A673 (cell line): ENCODE measurements at regions not wholly inside any gene's neighbourhood (a gene's known extent, or its start where the extent isn't known, plus 50 kb on each side); places are given as distances from the start of the nearest gene placed in this dataset.

ENCODE experiments used
- BruUV-seq: library from RNA; stranded (reverse); fragments of 400-500 nt; replicated peaks from 2 replicates; lab custom pipeline; 2021; lab: Mats Ljungman, UMichigan
- CTCF ChIA-PET: fragments of 300-600 bp; sonication (Branson Sonifier 250); formaldehyde crosslinking; loops from one replicate; lab custom pipeline; 2022; ENCODE audit warnings: antibody characterized with exemption; lab: Charles Lee
- POLR2A ChIA-PET: fragments of 300-600 bp; sonication (Branson Sonifier 250); formaldehyde crosslinking; loops from one replicate; lab custom pipeline; 2022; ENCODE audit warnings: antibody characterized with exemption; ENCODE audit not compliant: low non-redundant PET; lab: Charles Lee
- DNase-seq: peaks from one replicate; pipeline ENCODE4 v3.0.0-alpha.2; 2015; ENCODE audit warnings: low spot score
- H3K27ac ChIP-seq: fragments of 200-600 bp; sonication (generic); 2 replicates; pipeline ENCODE4 v1.5.1; 2016; ENCODE audit warnings: mixed run types, low read depth, mild to moderate bottlenecking, mixed read lengths, antibody characterized with exemption, low read length; ENCODE audit not compliant: poor library complexity, severe bottlenecking
- H3K27me3 ChIP-seq: fragments of 200-600 bp; sonication (generic); replicated peaks from 2 replicates; pipeline ENCODE4 v1.6.1; 2017; ENCODE audit warnings: mixed run types, low read depth, mild to moderate bottlenecking, mixed read lengths, antibody characterized with exemption, low read length; ENCODE audit not compliant: insufficient read depth, poor library complexity
- H3K36me3 ChIP-seq: fragments of 200-600 bp; sonication (generic); 2 replicates; pipeline ENCODE4 v1.6.1; 2016; ENCODE audit warnings: mixed run types, mild to moderate bottlenecking, mixed read lengths, antibody characterized with exemption, low read length; ENCODE audit not compliant: insufficient read depth, poor library complexity, severe bottlenecking
- H3K4me1 ChIP-seq: fragments of 200-600 bp; sonication (generic); 2 replicates; pipeline ENCODE4 v1.6.1; 2017; ENCODE audit warnings: mixed run types, mild to moderate bottlenecking, mixed read lengths, antibody characterized with exemption, low read length; ENCODE audit not compliant: insufficient read depth, poor library complexity, severe bottlenecking
- H3K4me3 ChIP-seq: fragments of 200-600 bp; sonication (generic); 2 replicates; pipeline ENCODE4 v1.5.1; 2016; ENCODE audit warnings: low read depth, mixed run types, mild to moderate bottlenecking, mixed read lengths, low read length; ENCODE audit not compliant: poor library complexity, severe bottlenecking
- H3K9me3 ChIP-seq: fragments of 200-600 bp; sonication (generic); 2 replicates; pipeline ENCODE4 v1.6.1; 2016; ENCODE audit warnings: mixed run types, low read depth, mild to moderate bottlenecking, mixed read lengths, antibody characterized with exemption, low read length; ENCODE audit not compliant: poor library complexity, severe bottlenecking
- CTCF ChIP-seq: fragments of 300-800, 200-600 bp; sonication (generic); conservative IDR thresholded peaks from 2 replicates; pipeline ENCODE4 v1.5.1; 2017; ENCODE audit warnings: low read depth, mild to moderate bottlenecking, antibody characterized with exemption, low read length, moderate library complexity, mixed read lengths
- EZH2 ChIP-seq: fragments of 200-600 bp; sonication (generic); IDR thresholded peaks from 2 replicates; pipeline ENCODE4 v1.6.1; 2017; ENCODE audit warnings: borderline replicate concordance, low read depth, mild to moderate bottlenecking, mixed read lengths, antibody characterized with exemption, low read length; ENCODE audit not compliant: poor library complexity, severe bottlenecking
- intact Hi-C: fragments of 100-400 bp; cut with micrococcal nuclease; formaldehyde crosslinking; loops from one replicate; pipeline ENCODE4 v1.10.0; 2022; ENCODE audit not compliant: unreplicated experiment

GRCh38 chr3:128567141-128567540 is 74.1 kb upstream of the GATA2 start:
- no TSS peak for BruUV-seq
- no peaks in the 10 kb centered on the region for H3K27me3 ChIP-seq
- H3K27ac ChIP-seq = no peak overlapping the region
- ChIA-PET CTCF (no interaction called here), POLR2A (no interaction called here)
- H3K4me1 ChIP-seq = no peaks in the 10 kb centered on the region
- TF ChIP-seq CTCF = no peak
- TF ChIP-seq EZH2 = no peak
- no peaks in the 10 kb centered on the region for H3K9me3 ChIP-seq
- DNase-seq = no peak
- no peaks in the 10 kb centered on the region for H3K36me3 ChIP-seq
- intact Hi-C loops = no loop called here
- H3K4me3 ChIP-seq = no peak overlapping the region

GRCh38 chr3:128563439-128563838 is 70.4 kb upstream of the GATA2 start:
- DNase-seq = no peak
- intact Hi-C loops = no loop called here
- no TSS peak for BruUV-seq
- no peaks in the 10 kb centered on the region for H3K27me3 ChIP-seq
- TF ChIP-seq EZH2 (no peak), CTCF (no peak)
- ChIA-PET CTCF (no interaction called here), POLR2A (no interaction called here)
- H3K9me3 ChIP-seq = no peaks in the 10 kb centered on the region
- no peak overlapping the region for H3K27ac ChIP-seq
- no peak overlapping the region for H3K4me3 ChIP-seq
- no peaks in the 10 kb centered on the region for H3K36me3 ChIP-seq
- no peaks in the 10 kb centered on the region for H3K4me1 ChIP-seq

- Histone ChIP-seq H3K9me3 (no peaks in the 10 kb centered on the region), H3K36me3 (no peaks in the 10 kb centered on the region), H3K27me3 (no peaks in the 10 kb centered on the region), H3K4me1 (no peaks in the 10 kb centered on the region), H3K4me3 (no peak overlapping the region), H3K27ac (no peak overlapping the region)
- POLR2A ChIA-PET = no interaction called here
- no TSS peak for BruUV-seq
- intact Hi-C loops = no loop called here
- CTCF ChIA-PET = no interaction called here
- no peak for TF ChIP-seq EZH2
- TF ChIP-seq CTCF = no peak
- no peak for DNase-seq
Measured at GRCh38 chr3:128561504-128561903, 68.5 kb upstream of the GATA2 start.
